ENCODE measurements at regions not wholly inside any gene's neighbourhood (a gene's known extent, or its start where the extent isn't known, plus 50 kb on each side); places are given as distances from the start of the nearest gene placed in this dataset.

GRCh38 chr4:188727746-188728145 is 588.5 kb downstream of the TRIML1 start:
- H3K9me3 ChIP-seq (ENCODE audit: low read length), result no peaks in the 10 kb centered on the region
- H3K36me3 ChIP-seq (ENCODE audit: low read depth, low read length), result no peaks in the 10 kb centered on the region
- DNase-seq, result no peak
- H3K27me3 ChIP-seq (ENCODE audit: low read length), result no peaks in the 10 kb centered on the region
- TF ChIP-seq EZH2phosphoT487 (IDR thresholded peaks at IDR 0.05; ENCODE audit: borderline replicate concordance, low read length), result no peak
- no peak for TF ChIP-seq CTCF (conservative IDR thresholded peaks at IDR 0.05; ENCODE audit: low read depth, low read length)
- no peak for TF ChIP-seq EZH2 (IDR thresholded peaks at IDR 0.05; ENCODE audit: low read length, unreplicated experiment)
- ATAC-seq, result no peak
- no peak overlapping the region for H3K9ac ChIP-seq (ENCODE audit: low read length)
- no peak overlapping the region for H3K27ac ChIP-seq (ENCODE audit: low read length)
- H2AFZ ChIP-seq (ENCODE audit: low read length), result no peak overlapping the region
- no peaks in the 10 kb centered on the region for H4K20me1 ChIP-seq (ENCODE audit: low read length)
- no peaks in the 10 kb centered on the region for H3K79me2 ChIP-seq (ENCODE audit: low read length)
- no TSS peak for BruUV-seq (replicated peaks)
- POLR2A ChIA-PET (ENCODE audit: unreplicated experiment), result no interaction called here
- no peaks in the 10 kb centered on the region for H3K9me2 ChIP-seq (replicated peaks; ENCODE audit: low read length)
- no peaks in the 10 kb centered on the region for H3K4me1 ChIP-seq (ENCODE audit: insufficient read depth, low read length)
- no peaks in the 10 kb centered on the region for H3F3A ChIP-seq (ENCODE audit: low read length, unreplicated experiment)
- intact Hi-C loops (cut with micrococcal nuclease), result no loop called here
- H3K4me2 ChIP-seq (ENCODE audit: low read length), result no peak overlapping the region
- H3K4me3 ChIP-seq (ENCODE audit: low read length), result no peak overlapping the region
- CTCF ChIA-PET, result no interaction called here

DNA sequence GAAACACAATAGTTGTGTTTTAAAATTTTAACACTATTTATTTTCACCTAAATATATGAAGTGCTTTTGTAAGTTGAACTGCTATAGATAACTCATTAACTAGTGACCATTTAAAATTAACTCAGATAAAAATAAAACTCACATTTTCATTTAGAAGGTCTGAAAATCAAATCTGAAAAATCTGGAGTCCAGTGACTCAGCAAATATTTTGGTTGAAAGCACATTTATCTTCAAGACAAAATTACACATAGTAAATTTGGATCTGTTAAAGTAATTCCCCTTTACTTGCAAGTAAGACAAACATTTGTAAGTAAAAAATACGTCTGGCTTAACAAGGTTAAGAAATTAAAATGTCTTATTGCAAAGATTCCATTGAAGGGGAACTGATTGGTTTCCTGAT is 589.1 kb downstream of the TRIML1 start:
- ATAC-seq, result no peak
- H3K27ac ChIP-seq (ENCODE audit: low read length), result no peak overlapping the region
- H3K9me3 ChIP-seq (ENCODE audit: low read length), result no peaks in the 10 kb centered on the region
- ChIA-PET CTCF (no interaction called here), POLR2A (ENCODE audit: unreplicated experiment) (no interaction called here)
- H3K4me2 ChIP-seq (ENCODE audit: low read length), result no peak overlapping the region
- H4K20me1 ChIP-seq (ENCODE audit: low read length), result no peaks in the 10 kb centered on the region
- no peaks in the 10 kb centered on the region for H3K36me3 ChIP-seq (ENCODE audit: low read depth, low read length)
- H3K9ac ChIP-seq (ENCODE audit: low read length), result no peak overlapping the region
- DNase-seq, result no peak
- no peaks in the 10 kb centered on the region for H3F3A ChIP-seq (ENCODE audit: low read length, unreplicated experiment)
- H3K27me3 ChIP-seq (ENCODE audit: low read length), result no peaks in the 10 kb centered on the region
- intact Hi-C loops (cut with micrococcal nuclease), result no loop called here
- no peaks in the 10 kb centered on the region for H3K9me2 ChIP-seq (replicated peaks; ENCODE audit: low read length)
- no peak overlapping the region for H2AFZ ChIP-seq (ENCODE audit: low read length)
- no peaks in the 10 kb centered on the region for H3K4me1 ChIP-seq (ENCODE audit: insufficient read depth, low read length)
- no peaks in the 10 kb centered on the region for H3K79me2 ChIP-seq (ENCODE audit: low read length)
- BruUV-seq (replicated peaks), result no TSS peak
- TF ChIP-seq EZH2 (IDR thresholded peaks at IDR 0.05; ENCODE audit: low read length, unreplicated experiment) (no peak), EZH2phosphoT487 (IDR thresholded peaks at IDR 0.05; ENCODE audit: borderline replicate concordance, low read length) (no peak), CTCF (conservative IDR thresholded peaks at IDR 0.05; ENCODE audit: low read depth, low read length) (no peak)
- no peak overlapping the region for H3K4me3 ChIP-seq (ENCODE audit: low read length)

DNA sequence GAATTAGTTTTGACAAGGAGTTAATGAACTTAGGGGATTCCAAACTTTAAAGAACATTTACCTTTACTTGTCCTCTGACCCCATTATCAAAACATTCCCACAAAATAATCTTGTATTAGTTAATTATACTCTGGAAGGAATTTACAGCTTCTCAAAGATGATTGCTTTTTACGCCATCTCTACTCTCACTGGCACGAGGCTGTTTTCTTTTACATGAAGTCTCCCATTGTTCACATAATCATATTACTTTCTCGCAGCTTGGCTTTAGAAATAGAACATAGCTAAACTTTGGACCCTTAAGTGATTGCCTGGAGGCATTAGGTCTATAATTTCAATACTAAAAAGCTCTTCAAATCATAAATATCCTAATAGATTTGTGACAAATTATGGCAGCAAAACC is 592.9 kb downstream of the TRIML1 start:
- BruUV-seq (replicated peaks), result no TSS peak
- Histone ChIP-seq H3K4me1 (ENCODE audit: insufficient read depth, low read length) (no peaks in the 10 kb centered on the region), H3K9ac (ENCODE audit: low read length) (no peak overlapping the region), H3K4me2 (ENCODE audit: low read length) (no peak overlapping the region), H2AFZ (ENCODE audit: low read length) (no peak overlapping the region), H3K36me3 (ENCODE audit: low read depth, low read length) (no peaks in the 10 kb centered on the region), H3K4me3 (ENCODE audit: low read length) (no peak overlapping the region), H3K27ac (ENCODE audit: low read length) (no peak overlapping the region), H3K9me3 (ENCODE audit: low read length) (no peaks in the 10 kb centered on the region), H3K79me2 (ENCODE audit: low read length) (no peaks in the 10 kb centered on the region), H3K9me2 (replicated peaks; ENCODE audit: low read length) (no peaks in the 10 kb centered on the region), H3K27me3 (ENCODE audit: low read length) (no peaks in the 10 kb centered on the region), H4K20me1 (ENCODE audit: low read length) (no peaks in the 10 kb centered on the region), H3F3A (ENCODE audit: low read length, unreplicated experiment) (no peaks in the 10 kb centered on the region)
- DNase-seq, result no peak
- TF ChIP-seq EZH2 (IDR thresholded peaks at IDR 0.05; ENCODE audit: low read length, unreplicated experiment) (no peak), CTCF (conservative IDR thresholded peaks at IDR 0.05; ENCODE audit: low read depth, low read length) (no peak), EZH2phosphoT487 (IDR thresholded peaks at IDR 0.05; ENCODE audit: borderline replicate concordance, low read length) (no peak)
- POLR2A ChIA-PET (ENCODE audit: unreplicated experiment), result no interaction called here
- intact Hi-C loops (cut with micrococcal nuclease), result no loop called here
- no peak for ATAC-seq
- CTCF ChIA-PET, result no interaction called here

Measured in PC-3 (cell line).